Left renal cortex interstitium (tissue), 4 donors: ENCODE measurements at regions not wholly inside any gene's neighbourhood (a gene's known extent, or its start where the extent isn't known, plus 50 kb on each side); places are given as distances from the start of the nearest gene placed in this dataset.

Source experiments
- DNase-seq, 4 donors: peaks; one replicate each; pipeline ENCODE4 v3.0.0-alpha.2; 2013; ENCODE audit warnings: low read depth in 4 of 4, low spot score in 2 of 4, missing footprints in 1 of 4

GRCh38 chr6:33869826-33870423 lies 66.1 kb upstream of the MLN start:
- DNase-seq, result no peak

GRCh38 chr6:33869121-33869520 lies 65.3 kb upstream of the MLN start:
- DNase-seq, result no peak

- DNase-seq, result no peak
Measured at GRCh38 chr6:33868141-33868540, 64.3 kb upstream of the MLN start.

GRCh38 chr6:33865478-33866077 lies 61.8 kb upstream of the MLN start:
- DNase-seq, result no peak

GRCh38 chr6:33863723-33864440 lies 60.1 kb upstream of the MLN start:
- no peak for DNase-seq

GRCh38 chr6:33863084-33863483 lies 59.3 kb upstream of the MLN start:
- DNase-seq, result no peak

GRCh38 chr6:33862536-33862935 lies 58.7 kb upstream of the MLN start:
- no peak for DNase-seq

- no peak for DNase-seq
Measured at GRCh38 chr6:33861722-33862121, 57.9 kb upstream of the MLN start.

- DNase-seq, result no peak
Measured at GRCh38 chr6:33860706-33861474, 57.1 kb upstream of the MLN start.

- DNase-seq, result no peak
Measured at GRCh38 chr6:33860006-33860405, 56.2 kb upstream of the MLN start.

GRCh38 chr6:33858804-33859505 lies 55.2 kb upstream of the MLN start:
- no peak for DNase-seq

- no peak for DNase-seq
Measured at GRCh38 chr6:33857932-33858475, 54.2 kb upstream of the MLN start.

GRCh38 chr6:33857093-33857931 lies 53.5 kb upstream of the MLN start:
- DNase-seq, result no peak

- DNase-seq, result no peak
Measured at GRCh38 chr6:33856655-33857054, 52.9 kb upstream of the MLN start.

- DNase-seq, result no peak
Measured at GRCh38 chr6:33856031-33856590, 52.3 kb upstream of the MLN start.

- DNase-seq, result peak in 1 of 4 donors; percentile 72
Measured at GRCh38 chr6:33854572-33855030, 50.8 kb upstream of the MLN start.

- no peak for DNase-seq
Measured at GRCh38 chr6:33853736-33854135, 49.9 kb upstream of the MLN start.
